Transverse colon (tissue), 4 donors: ENCODE measurements at regions not wholly inside any gene's neighbourhood (a gene's known extent, or its start where the extent isn't known, plus 50 kb on each side); places are given as distances from the start of the nearest gene placed in this dataset.

Experiments used
- DNase-seq: peaks from one replicate; pipeline ENCODE4 v3.0.0-alpha.2; 2019
- H3K27ac ChIP-seq, 4 donors: fragments of 200-600 bp; sonication (generic); 2 replicates each; pipeline ENCODE4 v1.5.1; 2016 to 2018; ENCODE audit warnings: inconsistent platforms in 4 of 4
- H3K27me3 ChIP-seq: fragments of 200-600 bp; sonication (generic); 2 replicates; pipeline ENCODE4 v1.5.1; 2017; ENCODE audit warnings: inconsistent platforms
- H3K36me3 ChIP-seq, 4 donors: fragments of 200-600 bp; sonication (generic); 2 replicates each; pipeline ENCODE4 v1.5.1; 2017 to 2019; ENCODE audit warnings: inconsistent platforms in 4 of 4
- H3K4me1 ChIP-seq, 4 donors: fragments of 200-600 bp; sonication (generic); 2 replicates each; pipeline ENCODE4 v1.5.1; 2017 to 2020; ENCODE audit warnings: inconsistent platforms in 4 of 4
- H3K4me3 ChIP-seq, 4 donors: fragments of 200-600 bp; sonication (generic); 1 replicate in 1 of 4; 2 replicates in 3 of 4; pipeline versions ENCODE4 v1.5.1 to v1.6.1; 2017 to 2019; ENCODE audit warnings: inconsistent platforms in 4 of 4
- H3K9me3 ChIP-seq, 2 donors: fragments of 200-600 bp; sonication (generic); 2 replicates each; pipeline ENCODE4 v1.5.1; 2017 to 2019; ENCODE audit warnings: inconsistent platforms in 2 of 2
- CTCF ChIP-seq, 5 experiments: fragments of 200-600 bp in 3 of 5; fragments of 450-650 bp in 2 of 5; sonication (generic) in 3 of 5; IDR thresholded peaks; 1 replicate in 2 of 5; 2 replicates in 3 of 5; pipeline ENCODE4 v1.5.1; 2016 to 2017; ENCODE audit warnings: antibody characterized with exemption in 5 of 5, inconsistent platforms in 3 of 5, mild to moderate bottlenecking in 2 of 5, moderate library complexity in 1 of 5
- EP300 ChIP-seq: sonication (generic); formaldehyde crosslinking; IDR thresholded peaks from one replicate; pipeline ENCODE4 v1.6.1; 2017; ENCODE audit warnings: antibody characterized with exemption, low read depth
- POLR2A ChIP-seq: fragments of 450-650 bp; IDR thresholded peaks from one replicate; pipeline ENCODE4 v1.6.1; 2016; ENCODE audit warnings: antibody characterized with exemption, mild to moderate bottlenecking, moderate library complexity
- POLR2AphosphoS5 ChIP-seq, 3 donors: sonication (generic); formaldehyde crosslinking; IDR thresholded peaks; one replicate each; pipeline ENCODE4 v1.6.1; 2016; ENCODE audit warnings: antibody characterized with exemption in 3 of 3
- WGBS, 2 donors: methylation state at CpG; one replicate each; pipeline ENCODE4 v1.1.5; 2018; ENCODE audit warnings: low coverage in 1 of 2; 5-methylcytosine and 5-hydroxymethylcytosine counted together
- in situ Hi-C, 4 donors: fragments of 200-750 bp; cut with MboI; loops; one replicate each; pipeline versions ENCODE4 v1.15.0 to v1.15.1; 2017; ENCODE audit warnings: low sequenced_read_pairs in 3 of 4, low pct_ligation_motif_present in 1 of 4, low pct_unique_long_range_greater_than_20kb in 1 of 4
- intact Hi-C: fragments of 100-400 bp; cut with DNase I; formaldehyde crosslinking; loops from one replicate; pipeline ENCODE4 v1.15.1; 2023; ENCODE audit warnings: low total_unique reads

- intact Hi-C loops, result no loop called here
- H3K27me3 ChIP-seq, result no peaks in the 10 kb centered on the region
- in situ Hi-C loops, result no loop called here
- no peak overlapping the region for H3K27ac ChIP-seq
- H3K9me3 ChIP-seq, result no peaks in the 10 kb centered on the region
- no peak overlapping the region for H3K4me3 ChIP-seq
- no peak for TF ChIP-seq POLR2A
- TF ChIP-seq CTCF (IDR thresholded peaks at IDR 0.05), result no peak
- TF ChIP-seq EP300, result no peak
- no peak for TF ChIP-seq POLR2AphosphoS5 (IDR thresholded peaks at IDR 0.05)
- DNase-seq, result no peak
- peaks cover 0 to 5% (median 0%) of the 10 kb centered on the region in 4 donors for H3K4me1 ChIP-seq
- no peaks in the 10 kb centered on the region for H3K36me3 ChIP-seq
- 71 to 80% methylated on average over 2 of the region's 2 CpGs for WGBS, 2 donors
Measured at GRCh38 chr3:102032491-102033383, 183.4 kb downstream of the NFKBIZ start.

- no peak for DNase-seq
- intact Hi-C loops, result no loop called here
- in situ Hi-C loops, result no loop called here
- H3K36me3 ChIP-seq, result no peaks in the 10 kb centered on the region
- TF ChIP-seq EP300 (no peak), POLR2A (no peak), CTCF (IDR thresholded peaks at IDR 0.05) (no peak), POLR2AphosphoS5 (IDR thresholded peaks at IDR 0.05) (no peak)
- H3K9me3 ChIP-seq, result no peaks in the 10 kb centered on the region
- no peaks in the 10 kb centered on the region for H3K27me3 ChIP-seq
- H3K4me1 ChIP-seq, result peaks cover 0 to 3% (median 0%) of the 10 kb centered on the region in 4 donors
- H3K4me3 ChIP-seq, result no peak overlapping the region
- H3K27ac ChIP-seq, result no peak overlapping the region
- 74 to 87% methylated on average over 2 to 3 of the region's 3 CpGs for WGBS, 2 donors
Measured at GRCh38 chr3:102034639-102035451, 185.5 kb downstream of the NFKBIZ start.

- H3K4me3 ChIP-seq, result no peak overlapping the region
- no peak for TF ChIP-seq CTCF (IDR thresholded peaks at IDR 0.05)
- TF ChIP-seq EP300, result no peak
- no peak for TF ChIP-seq POLR2A
- no peak for TF ChIP-seq POLR2AphosphoS5 (IDR thresholded peaks at IDR 0.05)
- H3K4me1 ChIP-seq, result no peaks in the 10 kb centered on the region
- no peak for DNase-seq
- no peaks in the 10 kb centered on the region for H3K27me3 ChIP-seq
- intact Hi-C loops (no loop called here), in situ Hi-C loops (no loop called here)
- peaks cover 0 to 6% of the 10 kb centered on the region in 2 donors for H3K9me3 ChIP-seq
- no peaks in the 10 kb centered on the region for H3K36me3 ChIP-seq
- H3K27ac ChIP-seq, result no peak overlapping the region
- 73% methylated on average over 2 of the region's 2 CpGs; no CpG with 5 or more reads in 1 of the 2 donors for WGBS, 2 donors
Measured at GRCh38 chr3:102036017-102036416, 186.7 kb downstream of the NFKBIZ start.

- no peak for TF ChIP-seq CTCF (IDR thresholded peaks at IDR 0.05)
- TF ChIP-seq EP300, result no peak
- no peak for TF ChIP-seq POLR2AphosphoS5 (IDR thresholded peaks at IDR 0.05)
- no peak for TF ChIP-seq POLR2A
- no peaks in the 10 kb centered on the region for H3K4me1 ChIP-seq
- no peaks in the 10 kb centered on the region for H3K36me3 ChIP-seq
- no peak for DNase-seq
- peaks cover 0 to 6% of the 10 kb centered on the region in 2 donors for H3K9me3 ChIP-seq
- intact Hi-C loops (no loop called here), in situ Hi-C loops (no loop called here)
- H3K27me3 ChIP-seq, result no peaks in the 10 kb centered on the region
- H3K27ac ChIP-seq, result no peak overlapping the region
- no peak overlapping the region for H3K4me3 ChIP-seq
- 55 to 69% methylated on average over 1 of the region's 1 CpG for WGBS, 2 donors
Measured at GRCh38 chr3:102036472-102036871, 187.2 kb downstream of the NFKBIZ start.
